ENCODE measurements at regions not wholly inside any gene's neighbourhood (a gene's known extent, or its start where the extent isn't known, plus 50 kb on each side); places are given as distances from the start of the nearest gene placed in this dataset.
"Not testable (repeated sequence)": the region's sequence is repeated elsewhere in the genome, so short reads cannot be mapped to it uniquely, and the experiment has no call there.

DNA sequence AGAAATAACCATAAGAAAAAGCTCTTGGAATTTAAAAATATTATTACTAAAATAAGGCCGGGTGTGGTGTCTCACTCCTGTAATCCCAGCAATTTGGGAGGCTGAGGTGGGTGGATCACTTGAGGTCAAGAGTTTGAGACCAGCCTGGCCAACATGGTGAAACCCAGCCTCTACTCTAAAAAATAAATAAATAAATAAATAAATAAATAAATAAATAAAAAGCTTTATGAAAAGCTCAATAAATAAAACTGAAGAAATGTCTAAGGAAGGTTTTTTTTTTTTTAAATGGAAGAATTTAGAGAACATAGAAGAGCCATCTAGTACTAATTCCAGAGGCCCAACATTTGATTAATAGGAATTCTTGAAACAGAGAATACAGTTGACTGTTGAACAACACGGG lies 249.1 kb upstream of the PROX1 start:
- FAIRE-seq, result no peak

DNA sequence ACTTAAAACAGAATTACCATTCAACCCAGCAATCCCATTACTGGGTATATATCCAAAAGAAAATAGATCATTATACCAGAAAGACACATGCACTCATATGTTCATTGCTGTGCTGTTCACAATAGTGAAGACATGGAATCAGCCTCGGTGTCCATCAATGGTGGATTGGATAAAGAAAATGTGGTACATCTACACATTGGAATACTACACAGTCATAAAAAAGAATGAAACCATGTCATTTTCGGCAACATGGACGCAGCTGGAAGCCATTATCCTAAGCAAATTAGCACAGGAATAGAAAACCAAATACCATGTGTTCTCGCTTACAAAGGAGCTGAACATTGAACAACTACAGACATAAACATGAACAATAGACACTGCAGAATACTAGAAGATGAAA lies 244.8 kb upstream of the PROX1 start:
- no peak for FAIRE-seq

DNA sequence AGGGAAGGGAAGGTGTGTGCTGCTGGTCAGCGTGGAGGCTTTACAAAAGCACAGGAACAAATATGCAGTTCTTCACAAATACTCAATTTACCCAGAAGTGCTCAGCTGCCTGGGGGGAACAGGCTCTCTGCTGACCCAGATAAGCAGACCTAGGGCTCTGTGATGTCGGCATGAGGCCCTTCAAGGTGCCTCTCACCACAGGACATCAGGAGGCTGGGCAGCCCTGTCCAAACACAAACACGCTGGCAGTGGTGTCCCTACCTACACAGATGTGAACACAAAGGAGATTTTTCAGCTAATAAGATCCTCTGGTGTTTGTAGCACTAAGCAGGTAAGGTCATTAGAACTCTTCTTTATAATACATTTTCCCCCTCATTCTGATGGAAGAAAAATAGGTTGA lies 243.0 kb upstream of the PROX1 start:
- no peak for FAIRE-seq

DNA sequence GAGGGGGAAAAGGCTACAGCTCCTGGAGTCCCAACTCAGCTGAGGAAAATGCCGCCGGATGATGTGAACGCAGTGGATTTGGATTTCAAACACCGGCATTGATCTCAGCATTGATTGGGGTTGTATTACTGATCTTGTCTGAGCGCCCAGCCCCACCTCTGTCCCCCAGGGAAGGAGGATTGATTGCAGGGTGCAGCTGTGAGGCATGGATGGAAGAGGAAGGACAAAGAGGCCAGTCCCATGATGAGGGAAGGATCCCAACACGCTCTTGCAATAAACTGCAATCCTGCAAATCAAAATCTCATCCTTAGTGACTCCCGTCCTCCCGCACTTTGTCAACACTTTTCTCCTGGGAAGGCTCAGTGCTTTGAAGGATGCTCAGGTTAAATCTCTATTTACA lies 242.3 kb upstream of the PROX1 start:
- no peak for FAIRE-seq

DNA sequence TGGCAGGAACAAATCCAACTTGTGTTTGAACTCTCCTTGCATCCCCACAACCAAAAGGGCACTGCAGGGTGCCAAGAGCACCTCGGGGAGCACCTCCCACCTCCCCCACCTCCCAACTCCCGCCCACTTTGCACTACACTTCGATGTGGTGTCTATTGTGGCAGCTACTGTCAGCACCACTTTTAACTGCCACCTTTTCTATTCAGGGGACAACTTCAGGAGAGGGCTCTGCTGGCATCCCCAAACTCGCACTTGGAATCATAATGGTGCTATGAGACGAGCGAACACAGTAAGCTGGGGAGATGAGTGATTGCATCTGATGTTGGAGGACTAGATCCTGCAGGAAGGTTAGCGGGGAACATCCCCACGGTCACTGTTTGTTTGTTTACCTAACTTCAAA lies 238.2 kb upstream of the PROX1 start:
- FAIRE-seq, result no peak

DNA sequence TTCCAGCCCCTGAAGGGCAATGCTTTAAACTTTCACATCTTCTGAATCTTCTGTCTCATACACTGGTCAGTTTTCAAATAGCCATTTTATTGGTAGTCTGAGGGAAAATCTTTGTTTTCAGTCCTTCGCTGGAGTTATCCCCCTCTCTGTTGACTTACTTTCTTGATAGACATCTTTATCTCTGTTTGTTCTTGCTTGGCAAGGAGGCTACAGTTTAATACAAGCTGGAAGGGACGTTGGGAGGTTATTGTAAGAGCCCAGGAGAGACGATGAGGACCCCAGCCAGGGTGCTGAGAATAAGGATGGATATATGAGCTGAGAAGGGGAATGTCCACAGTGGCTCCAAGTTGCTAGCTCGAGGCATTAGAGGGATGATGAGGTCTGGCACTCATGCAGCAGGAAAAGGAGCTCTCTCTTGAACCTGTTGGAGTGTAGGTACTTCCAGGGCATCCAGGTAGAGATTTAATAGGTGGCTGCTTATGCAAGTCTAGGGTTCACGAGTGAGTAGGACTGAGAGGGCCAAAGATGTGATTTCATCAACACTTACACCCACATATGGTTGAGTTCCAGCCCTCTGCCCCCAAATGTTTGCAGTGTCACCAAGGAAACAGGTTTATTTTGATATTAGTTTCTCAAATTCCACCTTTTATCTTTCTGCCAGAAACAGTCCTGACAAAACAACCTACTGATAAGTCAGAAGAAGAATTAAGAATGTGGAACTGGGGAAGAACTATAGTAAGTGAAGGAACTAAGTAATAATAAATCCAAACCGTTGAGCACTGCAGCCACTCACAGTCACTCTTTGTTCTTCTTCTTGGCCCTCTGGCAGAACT lies 237.3 kb upstream of the PROX1 start:
- no peak for FAIRE-seq

DNA sequence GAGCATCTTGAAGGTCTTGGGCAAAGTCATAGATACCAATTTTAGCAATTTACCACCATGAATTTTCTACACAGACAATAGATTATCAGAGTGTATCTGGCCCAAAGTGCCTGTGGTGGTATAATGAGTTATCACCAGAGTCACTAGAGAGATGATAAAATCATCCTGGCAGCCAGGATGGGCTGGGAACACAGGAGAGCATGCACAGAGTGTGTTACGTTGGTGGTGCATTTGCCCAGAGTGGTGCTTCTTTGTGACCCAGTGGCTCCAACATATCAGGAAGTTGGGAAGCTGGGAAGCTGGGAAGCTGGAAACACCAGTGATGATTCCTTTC lies 236.7 kb upstream of the PROX1 start:
- no peak for FAIRE-seq

DNA sequence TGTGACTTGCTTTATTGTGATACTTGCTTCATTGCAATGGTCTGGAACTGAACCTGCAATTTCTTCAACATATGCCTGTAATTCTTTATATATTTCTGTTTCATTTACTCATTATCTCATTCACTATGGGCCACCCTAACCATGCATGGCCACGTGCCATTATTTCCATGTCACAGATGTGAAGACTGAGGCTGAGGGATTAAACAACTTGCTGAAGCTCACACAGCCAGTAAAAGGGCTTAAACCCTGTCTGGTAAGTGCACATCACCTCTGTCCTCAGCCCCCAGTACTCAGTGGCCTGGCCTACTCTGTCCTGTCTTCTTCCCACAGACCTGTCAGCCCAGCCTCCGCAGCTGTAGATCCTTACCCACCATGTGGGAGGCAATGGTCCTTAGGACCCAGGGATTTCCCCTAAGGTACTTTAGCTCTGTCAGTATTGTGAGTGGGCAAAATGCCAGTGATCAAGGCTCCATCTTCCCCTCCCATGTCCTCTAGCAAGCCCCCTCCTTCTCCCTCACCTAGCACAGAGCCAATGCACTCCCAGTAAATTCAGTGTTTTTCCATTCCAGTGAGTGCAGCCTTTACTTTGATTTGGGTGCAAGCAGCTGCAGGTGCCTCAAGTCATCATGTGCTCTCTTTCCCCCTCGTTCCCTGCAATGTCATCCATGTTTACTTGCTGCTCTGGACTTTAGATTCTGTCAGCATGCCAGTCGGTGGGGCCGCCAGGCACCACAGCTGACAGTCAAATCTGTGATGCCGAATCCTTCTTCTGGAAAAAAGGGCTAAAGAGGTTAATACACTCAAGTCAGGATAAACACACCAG lies 228.2 kb upstream of the PROX1 start:
- FAIRE-seq, result no peak

DNA sequence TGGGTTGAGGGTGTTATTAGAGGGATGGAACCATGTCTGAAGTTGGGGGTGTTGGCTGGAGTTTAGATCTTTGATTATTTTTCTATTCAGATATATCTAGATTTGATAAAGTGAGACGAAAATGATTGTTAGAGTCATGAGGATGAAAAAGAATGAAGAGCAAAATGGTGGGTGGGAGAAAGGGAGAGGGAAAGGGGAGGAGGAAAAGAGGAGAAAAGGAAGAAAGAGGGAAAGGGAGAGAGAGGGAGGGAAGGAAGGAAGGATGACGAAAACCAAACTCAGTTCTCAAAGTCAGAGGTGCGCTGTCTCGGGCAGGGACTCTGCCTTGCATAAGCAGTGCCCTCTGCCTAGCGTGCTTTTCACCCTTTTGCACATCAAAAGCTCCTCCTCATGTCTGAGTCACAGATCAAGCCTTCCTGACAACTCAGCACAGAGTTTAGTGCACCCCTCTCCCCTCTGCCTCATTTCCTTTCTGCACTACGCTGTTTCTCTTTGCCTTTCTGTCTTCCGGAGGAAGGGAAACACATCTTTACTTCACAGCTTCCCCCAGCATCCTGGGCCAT lies 225.8 kb upstream of the PROX1 start:
- no peak for FAIRE-seq

DNA sequence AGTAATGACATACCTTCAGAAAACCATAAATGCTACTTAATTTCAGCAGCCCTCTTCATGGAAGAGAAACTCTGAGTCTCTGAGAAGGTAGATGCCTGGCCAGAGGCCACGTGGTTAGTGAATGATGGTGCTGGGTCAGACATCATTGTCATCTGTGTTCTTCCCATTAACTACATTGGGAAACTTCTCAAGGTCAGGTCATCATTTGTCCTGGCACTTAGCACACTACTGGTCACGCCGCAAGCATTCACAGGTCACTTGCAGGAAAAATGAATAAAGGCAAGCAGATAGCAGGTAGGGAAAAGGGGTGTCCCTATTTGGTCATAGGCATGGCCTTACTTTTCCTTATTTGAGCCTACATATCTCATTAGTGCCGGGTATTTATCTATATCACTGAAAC lies 220.1 kb upstream of the PROX1 start:
- no peak for FAIRE-seq

DNA sequence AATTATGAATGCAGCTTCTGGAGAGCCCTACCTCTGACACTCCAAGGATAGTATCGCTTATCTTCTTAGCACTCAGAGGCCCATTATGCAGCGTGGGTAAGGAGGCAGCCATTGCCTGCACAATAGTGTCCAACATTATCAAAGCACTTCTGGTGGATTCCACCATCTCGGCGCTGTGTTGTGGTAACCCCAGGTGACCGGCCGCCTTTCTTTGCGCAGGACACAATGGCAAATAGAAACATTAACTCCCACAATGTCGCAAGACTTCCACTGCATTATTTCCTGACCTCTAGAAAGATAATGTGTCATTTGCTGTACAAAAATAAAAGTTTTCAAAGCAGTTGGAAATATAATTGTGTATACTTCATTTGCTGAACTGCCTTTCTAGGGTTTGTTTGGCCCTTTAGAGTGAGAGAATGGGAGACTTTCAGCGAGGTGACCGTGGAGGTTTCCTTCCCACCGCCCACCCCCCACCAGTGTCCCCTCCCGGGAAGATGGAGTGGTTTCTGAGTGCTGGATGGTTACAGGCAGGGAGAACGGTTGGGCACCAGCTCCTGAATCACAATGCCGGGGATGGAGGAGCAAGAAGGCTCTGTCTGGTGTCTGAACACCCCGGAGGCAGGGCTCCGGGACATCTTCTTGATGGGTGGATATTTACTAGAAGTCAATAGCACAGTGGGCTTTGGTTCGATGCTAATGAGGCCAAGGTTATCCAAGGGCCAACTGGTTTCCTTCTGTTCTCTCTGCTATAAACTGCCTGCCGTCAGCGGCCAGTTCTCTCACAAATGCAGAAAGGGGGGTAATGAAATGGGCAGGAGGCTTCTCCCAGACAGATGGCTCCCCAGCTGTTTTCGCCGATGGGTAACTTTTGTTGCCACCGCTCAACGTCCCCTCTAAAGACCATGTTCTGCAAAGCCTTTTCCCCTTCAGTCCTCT lies 215.4 kb upstream of the PROX1 start:
- FAIRE-seq, result no peak

DNA sequence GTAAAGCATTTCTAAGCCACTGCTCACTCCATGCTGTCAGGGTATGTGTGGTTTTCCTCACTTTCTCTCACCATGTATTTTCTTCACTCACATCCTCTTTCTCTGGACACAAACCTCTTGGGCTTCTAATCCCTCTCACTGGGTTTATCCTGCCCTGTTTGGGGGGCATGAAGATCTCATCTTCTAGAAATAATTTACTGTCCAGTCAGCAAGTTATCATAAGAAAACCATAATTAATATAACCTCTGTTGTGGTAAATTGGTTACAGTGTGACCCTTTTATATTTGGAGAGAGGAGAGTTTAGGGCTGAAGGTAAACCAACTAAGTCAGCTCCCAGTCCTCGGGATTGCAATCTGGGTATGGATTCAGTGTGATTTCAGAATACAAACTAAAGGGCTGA lies 213.8 kb upstream of the PROX1 start:
- no peak for FAIRE-seq

DNA sequence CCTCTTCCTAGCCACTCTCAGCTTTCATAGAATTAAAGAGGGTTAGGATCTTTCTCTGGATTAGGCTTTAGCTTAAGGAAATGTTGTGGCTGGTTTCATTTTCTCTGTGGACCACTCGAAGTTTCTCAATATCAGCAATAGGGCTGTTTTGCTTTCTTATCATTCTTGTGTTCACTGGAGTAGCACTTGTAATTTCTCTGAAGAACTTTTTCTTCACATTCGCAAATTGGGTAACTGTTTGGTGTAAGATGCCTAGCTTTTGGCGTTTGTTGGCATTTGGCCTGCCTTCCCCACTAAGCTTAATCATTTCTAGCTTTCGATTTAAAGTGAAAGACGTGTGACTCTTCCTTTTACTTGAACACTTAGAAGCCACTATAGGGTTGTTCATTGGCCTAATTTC lies 210.8 kb upstream of the PROX1 start:
- FAIRE-seq, result no peak

DNA sequence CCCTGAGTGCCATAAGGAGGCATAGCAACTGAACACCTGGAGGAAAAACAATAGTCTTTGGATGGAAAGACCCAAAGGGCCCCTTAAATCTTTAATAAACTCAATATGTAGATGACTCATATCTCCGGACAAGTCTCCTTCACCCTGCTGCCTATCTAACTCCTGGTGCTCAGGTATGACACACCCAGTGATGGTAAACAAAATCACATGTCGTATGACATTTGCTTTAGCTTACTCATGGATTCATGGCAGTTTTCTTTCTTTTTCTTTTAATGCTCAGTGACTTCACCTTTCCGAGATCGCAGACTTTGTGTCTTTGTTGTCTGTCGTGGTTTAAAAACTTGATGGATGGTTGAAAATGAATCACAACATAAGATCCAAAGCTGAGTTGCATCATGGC lies 208.5 kb upstream of the PROX1 start:
- no peak for FAIRE-seq

DNA sequence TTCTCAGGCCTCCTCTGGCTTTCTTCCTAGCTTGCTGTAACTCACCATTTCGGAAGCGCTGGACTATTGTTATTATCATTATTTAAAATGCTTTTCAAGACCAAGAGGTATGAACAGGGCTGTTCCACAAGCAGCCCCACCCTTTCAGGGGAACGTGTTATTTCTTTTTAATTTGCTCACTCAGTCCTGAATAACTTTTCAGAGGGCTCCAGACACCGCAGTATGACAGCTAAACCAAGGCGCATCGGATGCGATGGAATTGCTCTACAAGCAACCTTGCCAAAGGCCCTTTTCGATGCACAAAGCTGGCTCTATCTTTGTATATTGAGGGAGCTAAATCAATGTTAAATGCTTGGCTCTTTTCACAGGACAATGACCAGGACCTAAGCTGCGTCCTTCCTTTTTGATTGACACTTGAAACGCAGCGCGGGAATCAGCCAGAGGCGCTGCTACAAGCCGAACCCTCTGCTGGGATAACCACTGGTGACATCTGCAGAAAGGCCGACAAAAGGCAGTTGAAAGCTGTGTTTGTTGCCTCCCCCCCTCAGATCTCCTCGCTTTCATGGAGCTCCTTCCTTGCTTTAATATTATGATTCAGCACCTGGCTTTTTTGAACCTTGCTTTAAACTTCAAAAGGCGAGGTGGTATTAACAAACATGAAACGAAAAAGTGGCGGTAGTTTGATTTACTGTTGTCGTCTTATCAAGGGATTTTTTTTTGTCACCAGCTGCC lies 204.7 kb upstream of the PROX1 start:
- no peak for FAIRE-seq

DNA sequence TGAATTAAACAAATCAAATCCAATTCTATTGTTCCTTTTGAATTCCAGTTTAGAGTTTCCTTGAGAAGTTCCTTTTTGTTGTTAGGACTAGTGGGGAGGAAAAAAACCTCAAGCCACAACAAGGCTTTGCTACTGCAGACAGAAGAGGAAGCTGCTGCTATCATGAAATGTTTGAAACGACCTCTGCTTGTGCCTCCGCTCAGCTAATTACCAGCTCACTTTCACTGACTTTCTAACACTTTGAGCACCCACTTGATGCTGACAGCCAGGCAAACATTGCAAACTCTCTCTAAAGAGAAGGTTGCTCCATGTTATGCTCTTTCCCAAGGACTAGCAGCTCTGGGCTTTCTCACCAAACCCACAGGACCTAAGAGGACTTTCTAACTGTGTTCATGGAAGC lies 203.9 kb upstream of the PROX1 start:
- FAIRE-seq, result no peak

DNA sequence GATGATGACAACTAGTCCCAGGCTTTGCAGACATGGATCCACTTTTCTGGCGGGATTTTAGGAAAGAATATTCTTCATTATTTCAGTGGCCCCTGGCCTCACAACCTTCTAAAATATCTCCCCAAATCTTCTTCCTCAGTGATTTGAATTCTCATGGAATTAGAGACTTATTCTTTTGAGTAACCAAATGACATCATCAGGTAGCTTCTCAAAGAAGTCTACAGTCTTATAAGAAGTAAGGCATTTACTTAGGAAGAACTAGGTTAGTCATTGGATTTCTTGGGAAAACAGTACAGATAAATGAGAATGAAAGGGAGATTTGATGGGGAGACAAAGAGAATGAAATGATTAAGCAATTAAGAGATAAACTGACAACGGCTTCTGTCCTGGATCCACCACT lies 201.1 kb upstream of the PROX1 start:
- no peak for FAIRE-seq

DNA sequence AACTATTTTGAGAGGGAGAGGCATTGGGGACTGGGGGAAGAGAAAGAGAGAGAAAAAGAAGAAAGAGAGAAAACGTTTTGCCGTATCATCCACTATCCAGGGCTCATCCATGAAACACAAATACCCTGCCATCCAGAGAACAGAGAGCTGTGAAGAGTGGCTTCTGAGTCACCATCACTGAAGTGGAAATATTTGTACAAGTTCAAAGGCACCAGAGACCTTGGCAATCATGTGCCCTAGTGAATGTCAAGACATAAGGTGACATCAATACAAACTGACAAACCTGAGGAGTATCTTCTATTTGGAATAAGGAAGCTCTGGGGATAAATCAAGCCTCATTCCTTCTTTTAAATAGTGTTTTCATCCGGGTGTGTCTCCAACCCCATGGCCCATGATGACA lies 197.2 kb upstream of the PROX1 start:
- FAIRE-seq, result no peak

DNA sequence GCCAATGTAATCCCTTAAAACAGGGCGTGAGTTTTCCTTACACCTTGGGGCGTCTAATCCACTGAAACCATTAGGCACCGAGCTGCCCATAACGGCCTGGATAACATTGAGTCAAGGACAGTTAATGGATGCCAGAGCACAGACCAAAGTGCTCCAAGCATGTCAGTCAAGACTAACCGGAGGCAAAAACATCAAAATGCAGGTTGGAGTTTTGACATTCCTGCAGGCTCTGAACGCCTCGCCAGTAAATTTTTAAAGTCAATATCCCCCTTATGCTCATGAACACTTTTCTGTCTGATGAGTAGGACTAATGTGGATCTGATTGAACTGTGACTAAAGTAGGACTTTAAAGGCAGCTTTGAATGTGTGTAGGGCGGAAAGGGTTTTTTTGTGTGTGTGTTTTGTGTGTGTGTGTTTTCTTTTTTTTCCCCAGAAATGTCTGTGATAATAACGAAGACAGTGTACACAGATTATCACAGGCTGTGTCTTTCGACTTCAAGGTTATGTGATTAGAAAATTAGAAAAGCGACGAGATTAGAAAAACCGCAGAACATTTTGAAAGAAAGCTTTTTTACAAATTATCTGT lies 194.2 kb upstream of the PROX1 start:
- no peak for FAIRE-seq

DNA sequence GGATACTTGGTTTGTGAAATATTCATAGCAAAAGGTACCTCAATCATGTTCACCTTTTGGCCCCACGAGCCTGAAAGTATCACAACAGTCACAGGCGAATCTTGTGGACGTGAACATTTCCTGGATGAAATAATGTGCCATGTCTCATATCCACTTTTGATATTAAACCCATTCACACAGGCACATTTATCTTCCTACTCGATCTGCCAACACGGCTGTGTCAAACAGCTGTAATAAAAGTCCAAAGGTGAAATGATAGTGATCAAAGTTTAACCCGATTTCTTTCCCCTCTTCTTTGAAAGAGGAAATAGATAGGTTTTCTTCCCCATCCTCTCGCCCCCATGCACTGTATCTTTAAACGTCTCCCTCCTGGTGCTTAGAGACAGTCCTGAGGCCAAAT lies 191.2 kb upstream of the PROX1 start:
- no peak for FAIRE-seq

DNA sequence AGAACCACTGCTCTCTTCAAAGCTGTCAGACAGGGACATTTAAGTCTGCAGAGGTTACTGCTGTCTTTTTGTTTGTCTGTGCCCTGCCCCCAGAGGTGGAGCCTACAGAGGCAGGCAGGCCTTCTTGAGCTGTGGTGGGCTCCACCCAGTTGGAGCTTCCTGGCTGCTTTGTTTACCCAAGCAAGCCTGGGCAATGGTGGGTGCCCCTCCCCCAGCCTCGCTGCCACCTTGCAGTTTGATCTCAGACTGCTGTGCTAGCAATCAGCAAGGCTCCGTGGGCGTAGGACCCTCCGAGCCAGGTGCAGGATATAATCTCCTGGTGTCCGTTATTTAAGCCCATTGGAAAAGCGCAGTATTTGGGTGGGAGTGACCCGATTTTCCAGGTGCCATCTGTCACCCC lies 179.5 kb upstream of the PROX1 start:
- not testable (repeated sequence) for FAIRE-seq

DNA sequence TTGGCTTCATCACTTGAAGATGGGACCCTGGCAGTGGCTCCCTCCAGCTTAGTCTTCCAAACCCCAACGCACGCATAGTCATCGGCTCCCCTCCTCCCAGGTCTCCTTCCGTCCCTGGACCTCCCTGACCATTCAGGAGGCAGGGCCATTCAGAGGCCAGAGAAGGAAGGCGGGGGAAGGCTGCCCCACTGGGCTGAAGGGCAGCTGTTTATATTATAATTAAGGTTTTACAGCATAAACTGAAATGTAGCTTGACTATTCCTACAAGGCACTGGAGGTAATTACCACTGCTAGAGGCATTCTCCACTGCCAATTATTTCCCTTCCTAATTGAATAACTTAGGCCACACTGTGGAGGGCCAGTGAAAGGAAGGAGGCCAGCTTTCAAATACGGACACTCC lies 170.6 kb upstream of the PROX1 start:
- no peak for FAIRE-seq

Data from colon (tissue), 2 donors.